MM.1S (cell line): ENCODE measurements at regions not wholly inside any gene's neighbourhood (a gene's known extent, or its start where the extent isn't known, plus 50 kb on each side); places are given as distances from the start of the nearest gene placed in this dataset.

Experiments
- CTCF ChIP-seq: fragments of 300-600 bp; sonication (generic); IDR thresholded peaks from 2 replicates; pipeline ENCODE4 v1.5.1; 2016; ENCODE audit warnings: antibody characterized with exemption, low read length, mixed read lengths
- EZH2phosphoT487 ChIP-seq: fragments of 300-600 bp; sonication (generic); IDR thresholded peaks from 2 replicates; pipeline ENCODE4 v1.6.1; 2018; ENCODE audit warnings: antibody characterized with exemption, low read length

DNA sequence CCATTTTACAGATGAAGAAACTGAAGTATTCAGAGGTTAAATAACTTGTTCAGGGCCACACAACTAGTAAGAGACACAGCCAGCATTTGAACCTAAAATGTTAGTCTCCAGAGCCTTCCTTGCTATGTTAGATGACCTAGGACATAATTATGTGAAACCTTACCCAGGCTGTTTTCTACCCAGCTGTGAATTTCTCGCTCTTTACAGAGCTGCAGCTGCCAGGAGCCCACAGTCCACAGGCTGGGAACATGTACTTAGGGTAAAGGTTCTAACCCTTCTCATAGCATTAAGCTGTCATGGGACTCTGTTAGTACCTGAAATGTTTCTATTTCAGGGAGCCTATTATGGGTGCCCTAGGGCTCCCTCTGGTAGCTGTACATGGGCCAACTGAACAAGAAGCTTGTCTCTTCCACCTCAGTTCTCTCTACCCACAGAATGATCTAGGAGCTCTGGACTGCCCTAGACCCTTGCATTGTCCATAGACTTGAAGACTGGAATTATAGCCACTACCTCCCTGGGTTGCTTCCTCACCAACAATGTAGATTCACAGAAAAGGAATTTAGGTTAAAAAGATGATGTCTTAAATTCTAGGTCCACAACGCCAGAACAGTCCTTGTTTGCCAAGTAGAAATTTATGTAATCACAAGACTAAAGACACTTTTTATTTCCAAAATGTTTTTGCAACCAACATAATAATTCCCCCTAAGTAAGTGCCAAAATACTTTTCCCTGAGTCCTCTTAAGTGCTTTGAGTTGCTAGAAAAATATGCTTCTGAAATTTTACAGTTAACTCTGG, 262.9 kb downstream of the PIK3R1 start:
- TF ChIP-seq CTCF, result no peak
- TF ChIP-seq EZH2phosphoT487, result no peak
